Left lung (tissue), 4 donors: ENCODE measurements at regions not wholly inside any gene's neighbourhood (a gene's known extent, or its start where the extent isn't known, plus 50 kb on each side); places are given as distances from the start of the nearest gene placed in this dataset.
"Not testable (repeated sequence)": the region's sequence is repeated elsewhere in the genome, so short reads cannot be mapped to it uniquely, and the experiment has no call there.

Experiments used
- ATAC-seq: fragments of 200-7000 bp; cut with Tn5 transposase; one replicate; pipeline ENCODE4 v1.9.1; 2020; ENCODE audit warnings: moderate library complexity
- DNase-seq, 4 donors: peaks; one replicate each; pipeline ENCODE4 v3.0.0-alpha.2; 2013 to 2020
- H3K27ac ChIP-seq, 2 donors: fragments of 200-600 bp; sonication (generic) in 1 of 2; one replicate each; pipeline versions ENCODE4 v1.5.0 to v1.8.0; 2020 to 2021
- H3K27me3 ChIP-seq, 2 donors: fragments of 200-600 bp; sonication (generic) in 1 of 2; one replicate each; pipeline versions ENCODE4 v1.5.0 to v1.8.0; 2020 to 2021
- H3K36me3 ChIP-seq, 2 donors: fragments of 200-600 bp; sonication (generic) in 1 of 2; one replicate each; pipeline versions ENCODE4 v1.5.0 to v1.8.0; 2020 to 2021
- H3K4me1 ChIP-seq, 2 donors: fragments of 200-600 bp; one replicate each; pipeline ENCODE4 v1.8.0; 2021
- H3K4me3 ChIP-seq, 2 donors: fragments of 200-600 bp; sonication (generic) in 1 of 2; one replicate each; pipeline versions ENCODE4 v1.5.0 to v1.8.0; 2020 to 2021; ENCODE audit warnings: mild to moderate bottlenecking in 1 of 2
- H3K9me3 ChIP-seq, 2 donors: fragments of 200-600 bp; sonication (generic) in 1 of 2; one replicate each; pipeline versions ENCODE4 v1.5.0 to v1.8.0; 2020 to 2021
- intact Hi-C, 2 donors: fragments of 100-400 bp; cut with DNase I; formaldehyde crosslinking; loops; one replicate each; pipeline versions ENCODE4 v1.11.2 to v1.14.2; 2022
- TF ChIP-seq, protein P1 (sequence below), 2 donors: fragments of 200-600 bp; sonication (generic) in 1 of 2; IDR thresholded peaks; one replicate each; pipeline versions ENCODE4 v1.5.0 to v1.8.0; 2021; ENCODE audit warnings: antibody characterized with exemption in 2 of 2
- donor health status: DM: no; HTN: yes; CAD: no.
- donor health status: DM: no; HTN: no; CAD: no.

DNA sequence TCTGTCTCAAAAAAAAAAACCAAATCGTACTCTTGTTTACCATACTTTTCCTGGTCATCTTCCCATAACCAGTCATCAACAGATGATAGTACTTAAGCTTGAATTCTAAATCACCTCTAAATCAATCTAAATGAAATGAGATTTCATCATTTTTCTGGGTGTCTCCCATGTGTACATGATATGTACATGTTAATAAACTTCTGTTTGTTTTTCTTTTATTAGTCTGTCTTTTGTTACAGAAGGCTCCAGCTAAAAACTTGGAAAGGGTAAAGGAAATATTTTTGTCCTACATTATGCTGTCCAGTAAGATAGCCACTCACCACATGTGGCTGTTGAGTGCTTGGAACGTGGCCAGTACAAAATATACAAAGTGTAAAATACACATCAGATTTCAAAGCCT is 78.7 kb upstream of the MSH6 start:
- no peak overlapping the region for H3K27ac ChIP-seq
- peak in 1 of 4 donors; percentile 3 for DNase-seq
- intact Hi-C loops, result no loop called here
- H3K27me3 ChIP-seq, result no peaks in the 10 kb centered on the region
- no peaks in the 10 kb centered on the region for H3K4me1 ChIP-seq
- no peak for ATAC-seq
- H3K9me3 ChIP-seq, result no peaks in the 10 kb centered on the region
- H3K36me3 ChIP-seq, result no peaks in the 10 kb centered on the region
- no peak overlapping the region for H3K4me3 ChIP-seq
- TF ChIP-seq, protein P1, sequence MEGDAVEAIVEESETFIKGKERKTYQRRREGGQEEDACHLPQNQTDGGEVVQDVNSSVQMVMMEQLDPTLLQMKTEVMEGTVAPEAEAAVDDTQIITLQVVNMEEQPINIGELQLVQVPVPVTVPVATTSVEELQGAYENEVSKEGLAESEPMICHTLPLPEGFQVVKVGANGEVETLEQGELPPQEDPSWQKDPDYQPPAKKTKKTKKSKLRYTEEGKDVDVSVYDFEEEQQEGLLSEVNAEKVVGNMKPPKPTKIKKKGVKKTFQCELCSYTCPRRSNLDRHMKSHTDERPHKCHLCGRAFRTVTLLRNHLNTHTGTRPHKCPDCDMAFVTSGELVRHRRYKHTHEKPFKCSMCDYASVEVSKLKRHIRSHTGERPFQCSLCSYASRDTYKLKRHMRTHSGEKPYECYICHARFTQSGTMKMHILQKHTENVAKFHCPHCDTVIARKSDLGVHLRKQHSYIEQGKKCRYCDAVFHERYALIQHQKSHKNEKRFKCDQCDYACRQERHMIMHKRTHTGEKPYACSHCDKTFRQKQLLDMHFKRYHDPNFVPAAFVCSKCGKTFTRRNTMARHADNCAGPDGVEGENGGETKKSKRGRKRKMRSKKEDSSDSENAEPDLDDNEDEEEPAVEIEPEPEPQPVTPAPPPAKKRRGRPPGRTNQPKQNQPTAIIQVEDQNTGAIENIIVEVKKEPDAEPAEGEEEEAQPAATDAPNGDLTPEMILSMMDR (IDR thresholded peaks at IDR 0.05), result no peak

DNA sequence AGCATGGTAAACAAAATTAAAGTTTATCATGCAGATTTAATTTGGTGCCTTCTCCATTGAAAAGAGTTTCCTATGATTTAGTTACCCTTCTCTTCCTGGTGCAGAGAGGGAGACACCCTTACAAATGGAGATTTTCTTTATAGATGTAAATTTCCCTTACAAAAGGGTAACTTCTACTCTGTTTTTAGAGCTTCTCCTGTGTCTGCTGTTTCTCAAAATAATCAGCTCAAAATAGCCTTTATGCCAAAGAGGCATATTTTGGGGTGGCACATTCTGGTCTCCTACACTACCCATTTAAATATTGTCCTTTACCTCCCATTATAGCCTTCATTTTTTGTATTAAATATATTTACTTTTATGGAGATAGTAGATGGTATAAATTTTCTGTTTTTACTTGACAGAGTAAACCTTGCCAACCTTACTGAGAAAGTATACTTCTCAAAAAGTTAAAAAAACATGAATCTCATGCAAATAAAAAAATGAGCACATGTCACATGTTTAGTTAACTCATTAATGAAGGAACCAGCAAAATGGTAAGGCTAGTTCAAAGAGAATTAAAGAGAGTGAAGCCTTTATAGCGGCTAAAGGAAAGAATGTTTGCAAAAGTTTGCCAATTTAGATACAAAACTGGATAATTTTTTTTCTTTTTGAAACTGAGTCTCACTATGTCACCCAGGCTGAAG is 83.3 kb upstream of the MSH6 start:
- intact Hi-C loops, result no loop called here
- H3K36me3 ChIP-seq, result no peaks in the 10 kb centered on the region
- no peaks in the 10 kb centered on the region for H3K4me1 ChIP-seq
- no peak overlapping the region for H3K27ac ChIP-seq
- no peaks in the 10 kb centered on the region for H3K9me3 ChIP-seq
- H3K4me3 ChIP-seq, result no peak overlapping the region
- TF ChIP-seq, protein P1 (IDR thresholded peaks at IDR 0.05), result no peak
- no peak for DNase-seq
- H3K27me3 ChIP-seq, result no peaks in the 10 kb centered on the region
- no peak for ATAC-seq

- intact Hi-C loops, H3K4me3 ChIP-seq: not testable (repeated sequence)
- peak in 2 of 4 donors; percentile 8 to 10 for DNase-seq
These were observed 84.4 kb upstream of the MSH6 start for GRCh38 chr2:47698436-47698972.

DNA sequence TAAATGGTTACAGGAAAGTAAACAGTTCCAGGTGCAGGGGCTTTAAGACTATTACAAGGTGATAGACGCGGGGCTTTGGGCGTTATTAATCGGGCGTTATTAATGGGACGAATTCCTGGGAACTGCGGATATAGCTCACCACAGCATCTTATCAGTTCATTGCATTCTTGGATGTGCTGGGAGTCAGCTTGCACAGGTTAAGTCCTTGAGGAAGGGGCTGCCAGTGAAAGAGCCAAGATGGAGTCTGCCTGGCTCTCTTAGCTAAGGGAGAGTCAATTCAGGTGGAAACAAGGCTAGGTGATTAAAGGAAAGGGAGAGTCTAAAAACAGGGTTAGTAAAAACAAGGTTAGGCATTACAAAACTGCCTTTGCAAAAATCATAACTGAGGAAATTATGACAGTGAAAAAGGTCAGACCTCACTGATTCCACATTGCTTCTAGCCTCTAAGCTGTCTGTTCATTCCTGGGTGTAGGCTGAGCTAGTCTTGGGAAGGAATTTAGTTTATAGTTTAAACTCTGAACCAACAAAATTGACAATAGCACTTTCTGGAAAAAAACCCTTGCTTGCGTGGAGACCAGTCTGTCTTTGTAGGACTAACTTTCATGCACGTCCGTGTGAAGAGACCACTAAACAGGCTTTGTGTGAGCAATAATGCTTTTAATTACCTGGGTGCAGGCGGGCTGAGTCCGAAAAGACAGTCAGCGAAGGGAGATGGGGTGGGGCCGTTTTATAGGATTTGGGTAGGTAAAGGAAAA is 85.1 kb upstream of the MSH6 start:
- peak; percentile 18 for ATAC-seq
- intact Hi-C loops, H3K27ac ChIP-seq: not testable (repeated sequence)

More at GRCh38 chr2:47698436-47698972, 84.4 kb upstream of the MSH6 start:
- H3K27ac ChIP-seq, H3K36me3 ChIP-seq, H3K4me1 ChIP-seq, ATAC-seq, H3K27me3 ChIP-seq, H3K9me3 ChIP-seq: not testable (repeated sequence)

GRCh38 chr2:47697000-47697601 is 85.8 kb upstream of the MSH6 start:
- H3K4me1 ChIP-seq, result no peaks in the 10 kb centered on the region
- DNase-seq (no peak), ATAC-seq (no peak)
- H3K9me3 ChIP-seq, result no peaks in the 10 kb centered on the region
- H3K27ac ChIP-seq, result no peak overlapping the region
- intact Hi-C loops, result no loop called here
- no peaks in the 10 kb centered on the region for H3K27me3 ChIP-seq
- TF ChIP-seq, protein P1 (IDR thresholded peaks at IDR 0.05), result no peak
- H3K36me3 ChIP-seq, result no peaks in the 10 kb centered on the region
- H3K4me3 ChIP-seq, result no peak overlapping the region

More for the DNA sequence above, 85.1 kb upstream of the MSH6 start:
- H3K36me3 ChIP-seq, H3K4me1 ChIP-seq, H3K9me3 ChIP-seq, H3K27me3 ChIP-seq, H3K4me3 ChIP-seq, DNase-seq: not testable (repeated sequence)

GRCh38 chr2:47696478-47696831 is 86.5 kb upstream of the MSH6 start:
- TF ChIP-seq, protein P1 (IDR thresholded peaks at IDR 0.05), result no peak

More at GRCh38 chr2:47696478-47696831, 86.5 kb upstream of the MSH6 start:
- intact Hi-C loops, result no loop called here
- Histone ChIP-seq H3K36me3 (no peaks in the 10 kb centered on the region), H3K27ac (no peak overlapping the region), H3K4me1 (no peaks in the 10 kb centered on the region), H3K27me3 (no peaks in the 10 kb centered on the region), H3K4me3 (no peak overlapping the region), H3K9me3 (no peaks in the 10 kb centered on the region)
- DNase-seq, result no peak
- ATAC-seq, result no peak
